ENCODE measurements at regions not wholly inside any gene's neighbourhood (a gene's known extent, or its start where the extent isn't known, plus 50 kb on each side); places are given as distances from the start of the nearest gene placed in this dataset.

- Histone ChIP-seq H3K9me3 (no peaks in the 10 kb centered on the region), H3K27ac (no peak overlapping the region), H3K4me3 (no peak overlapping the region), H3K4me1 (no peaks in the 10 kb centered on the region), H3K27me3 (peaks cover 0 to 4% of the 10 kb centered on the region in 2 donors), H3K36me3 (replicated peaks in 1 of 2; ENCODE audit: insufficient read depth in 1 of 2, low read depth in 2 of 2) (no peaks in the 10 kb centered on the region)
- no peak for DNase-seq
- TF ChIP-seq CTCF (IDR thresholded peaks at IDR 0.05) (no peak), POLR2A (IDR thresholded peaks at IDR 0.05) (no peak)
- WGBS, 2 donors, result 66 to 68% methylated on average over 14 to 21 of the region's 21 CpGs
- intact Hi-C loops (cut with DNase I), result no loop called here
- ATAC-seq, result no peak
Observed at GRCh38 chr12:131619736-131620506, 91.0 kb upstream of the SFSWAP start.

DNA sequence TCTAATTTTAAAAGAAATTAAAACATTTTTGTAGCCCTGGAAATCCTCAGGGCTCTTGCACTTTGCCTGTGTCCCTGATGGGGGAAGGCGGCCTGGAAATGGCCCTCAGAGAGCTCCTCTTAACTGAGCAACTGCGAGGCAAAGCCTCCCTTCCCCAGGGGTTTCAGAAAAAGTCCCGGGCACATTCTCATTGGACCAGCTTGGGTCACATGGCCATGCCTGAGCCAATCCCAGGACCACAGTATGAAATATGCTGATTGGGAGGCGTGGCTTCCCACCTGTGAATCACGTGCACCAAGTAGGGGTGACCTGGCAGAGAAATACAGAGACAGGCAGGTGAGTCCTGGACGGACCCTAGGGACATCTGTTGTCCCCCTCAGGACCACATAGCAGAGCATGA is 90.4 kb upstream of the SFSWAP start:
- Histone ChIP-seq H3K4me3 (no peak overlapping the region), H3K4me1 (no peaks in the 10 kb centered on the region), H3K36me3 (replicated peaks in 1 of 2; ENCODE audit: insufficient read depth in 1 of 2, low read depth in 2 of 2) (no peaks in the 10 kb centered on the region), H3K27ac (no peak overlapping the region), H3K27me3 (peaks cover 0 to 4% of the 10 kb centered on the region in 2 donors), H3K9me3 (no peaks in the 10 kb centered on the region)
- no peak for DNase-seq
- no peak for ATAC-seq
- 52 to 69% methylated on average over 3 to 5 of the region's 6 CpGs for WGBS, 2 donors
- TF ChIP-seq CTCF (IDR thresholded peaks at IDR 0.05) (no peak), POLR2A (IDR thresholded peaks at IDR 0.05) (no peak)
- intact Hi-C loops (cut with DNase I), result no loop called here

- Histone ChIP-seq H3K27me3 (peaks cover 0 to 4% of the 10 kb centered on the region in 2 donors), H3K27ac (no peak overlapping the region), H3K4me3 (no peak overlapping the region), H3K9me3 (no peaks in the 10 kb centered on the region), H3K36me3 (replicated peaks in 1 of 2; ENCODE audit: insufficient read depth in 1 of 2, low read depth in 2 of 2) (no peaks in the 10 kb centered on the region), H3K4me1 (no peaks in the 10 kb centered on the region)
- DNase-seq (no peak), ATAC-seq (no peak)
- 63% methylated on average over 9 to 25 of the region's 27 CpGs for WGBS, 2 donors
- TF ChIP-seq POLR2A (IDR thresholded peaks at IDR 0.05) (no peak), CTCF (IDR thresholded peaks at IDR 0.05) (no peak)
- intact Hi-C loops (cut with DNase I), result no loop called here
Observed at GRCh38 chr12:131620946-131621681, 89.8 kb upstream of the SFSWAP start.

DNA sequence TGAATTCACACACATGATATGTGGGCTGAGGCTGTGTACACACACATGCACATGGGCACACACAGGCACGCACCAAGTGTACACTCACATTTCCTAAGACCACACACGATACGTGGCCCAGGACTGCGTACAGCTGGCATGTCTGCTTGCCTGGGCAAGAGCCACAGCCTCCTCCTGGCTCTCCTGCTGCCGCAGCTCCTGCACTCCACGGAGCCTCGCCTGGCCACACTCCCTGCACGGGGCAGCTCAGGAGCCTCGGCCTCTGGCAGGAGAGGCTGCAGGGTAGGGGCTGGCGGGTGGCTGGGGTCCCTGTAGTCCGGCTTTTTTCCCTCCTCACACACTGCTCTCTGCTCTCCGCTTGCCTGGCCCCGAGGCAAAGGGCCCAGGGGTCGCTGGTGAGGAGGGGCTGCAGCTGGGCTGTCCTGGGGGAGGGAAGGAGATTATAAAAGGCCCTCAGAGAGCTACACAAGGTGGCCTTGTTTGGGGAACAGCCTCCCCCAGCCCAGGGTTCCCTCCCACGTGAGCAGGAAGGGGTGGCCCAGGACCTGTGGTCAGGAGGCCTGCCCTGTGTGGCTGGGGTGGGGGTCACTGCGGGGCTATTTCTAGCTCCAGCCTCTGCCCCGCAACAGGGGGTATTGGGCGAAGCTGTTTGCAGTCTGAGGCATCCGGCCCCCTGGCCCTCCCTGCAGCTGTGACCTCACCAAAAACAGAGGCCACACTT is 89.0 kb upstream of the SFSWAP start:
- DNase-seq (no peak), ATAC-seq (no peak)
- H3K4me3 ChIP-seq, result no peak overlapping the region
- no peak overlapping the region for H3K27ac ChIP-seq
- no peaks in the 10 kb centered on the region for H3K9me3 ChIP-seq
- H3K4me1 ChIP-seq, result no peaks in the 10 kb centered on the region
- intact Hi-C loops (cut with DNase I), result no loop called here
- TF ChIP-seq CTCF (IDR thresholded peaks at IDR 0.05) (no peak), POLR2A (IDR thresholded peaks at IDR 0.05) (no peak)
- 22 to 34% methylated on average over 8 to 19 of the region's 19 CpGs for WGBS, 2 donors
- H3K27me3 ChIP-seq, result peaks cover 0 to 4% of the 10 kb centered on the region in 2 donors
- H3K36me3 ChIP-seq (replicated peaks in 1 of 2; ENCODE audit: insufficient read depth in 1 of 2, low read depth in 2 of 2), result no peaks in the 10 kb centered on the region
